ENCODE measurements at regions not wholly inside any gene's neighbourhood (a gene's known extent, or its start where the extent isn't known, plus 50 kb on each side); places are given as distances from the start of the nearest gene placed in this dataset.

- no peak for TF ChIP-seq CTCF (IDR thresholded peaks at IDR 0.05; ENCODE audit: low read depth, low read length)
- no peak for TF ChIP-seq MAX (IDR thresholded peaks at IDR 0.05; ENCODE audit: low read depth, low read length)
- no peak for TF ChIP-seq MYC (IDR thresholded peaks at IDR 0.05; ENCODE audit: low read depth, low read length)
These were observed 294.9 kb downstream of the MED10 start for GRCh38 chr5:6083311-6083978.

Data from NB4 (cell line).